T47D (cell line): ENCODE measurements at regions not wholly inside any gene's neighbourhood (a gene's known extent, or its start where the extent isn't known, plus 50 kb on each side); places are given as distances from the start of the nearest gene placed in this dataset.

Source experiments
- DNase-seq, 2 experiments: peaks; one replicate each; pipeline versions ENCODE4 v3.0.0 to v3.0.0-alpha.2; 2011 to 2012; ENCODE audit warnings: low read depth in 1 of 2, low spot score in 1 of 2
- JUND ChIP-seq: IDR thresholded peaks from 2 replicates; pipeline ENCODE4 v1.6.1; 2012; ENCODE audit warnings: low read depth
- in situ Hi-C: cut with HindIII; loops from 2 replicates; pipeline ENCODE4 v1.10.0; 2016; ENCODE audit warnings: low sequenced_read_pairs, low pct_unique_long_range_greater_than_20kb

GRCh38 chr6:164554700-164555476, 754.5 kb downstream of the C6orf118 start:
- no peak for TF ChIP-seq JUND
- in situ Hi-C loops: no loop called here
- DNase-seq: no peak

GRCh38 chr6:164554226-164554625, 755.2 kb downstream of the C6orf118 start:
- in situ Hi-C loops: no loop called here
- DNase-seq: no peak
- TF ChIP-seq JUND: no peak

GRCh38 chr6:164551706-164552105, 757.7 kb downstream of the C6orf118 start:
- in situ Hi-C loops: no loop called here
- DNase-seq: no peak
- no peak for TF ChIP-seq JUND

- TF ChIP-seq JUND: no peak
- DNase-seq: no peak
- in situ Hi-C loops: no loop called here
Measured at GRCh38 chr6:164547076-164547475, 762.3 kb downstream of the C6orf118 start.

- no peak for TF ChIP-seq JUND
- no peak for DNase-seq
- in situ Hi-C loops: no loop called here
Measured at GRCh38 chr6:164546263-164546662, 763.1 kb downstream of the C6orf118 start.

GRCh38 chr6:164534070-164534766, 775.2 kb downstream of the C6orf118 start:
- DNase-seq: no peak
- no peak for TF ChIP-seq JUND
- in situ Hi-C loops: no loop called here

- TF ChIP-seq JUND: no peak
- DNase-seq: no peak
- in situ Hi-C loops: no loop called here
Measured at GRCh38 chr6:164533045-164533362, 776.4 kb downstream of the C6orf118 start.

GRCh38 chr6:164532198-164533044, 777.0 kb downstream of the C6orf118 start:
- DNase-seq: no peak
- in situ Hi-C loops: no loop called here
- TF ChIP-seq JUND: no peak

- TF ChIP-seq JUND: no peak
- no peak for DNase-seq
- in situ Hi-C loops: no loop called here
Measured at GRCh38 chr6:164531736-164532135, 777.7 kb downstream of the C6orf118 start.

GRCh38 chr6:164528539-164528938, 780.9 kb downstream of the C6orf118 start:
- TF ChIP-seq JUND: no peak
- in situ Hi-C loops: no loop called here
- no peak for DNase-seq

- no peak for TF ChIP-seq JUND
- no peak for DNase-seq
- in situ Hi-C loops: no loop called here
Measured at GRCh38 chr6:164523087-164523654, 786.2 kb downstream of the C6orf118 start.

- no peak for TF ChIP-seq JUND
- no peak for DNase-seq
- in situ Hi-C loops: no loop called here
Measured at GRCh38 chr6:164520916-164521315, 788.5 kb downstream of the C6orf118 start.
